ENCODE measurements at regions not wholly inside any gene's neighbourhood (a gene's known extent, or its start where the extent isn't known, plus 50 kb on each side); places are given as distances from the start of the nearest gene placed in this dataset.

- Histone ChIP-seq H3K27me3 (ENCODE audit: insufficient read depth, low read length) (no peaks in the 10 kb centered on the region), H3K4me1 (ENCODE audit: insufficient read depth, low read length, severe bottlenecking) (peaks cover 12% of the 10 kb centered on the region), H3K4me3 (ENCODE audit: low read depth, low read length, poor library complexity, severe bottlenecking) (no peak overlapping the region), H3K27ac (ENCODE audit: low read depth, low read length, poor library complexity, severe bottlenecking) (no peak overlapping the region), H3K9me3 (ENCODE audit: low read length) (no peaks in the 10 kb centered on the region), H3K79me2 (ENCODE audit: insufficient read depth, low read length) (no peaks in the 10 kb centered on the region), H3F3A (ENCODE audit: insufficient read depth, low read length) (no peaks in the 10 kb centered on the region), H3K9me2 (ENCODE audit: low read depth, low read length) (no peaks in the 10 kb centered on the region), H4K20me1 (ENCODE audit: insufficient read depth, low read length) (no peaks in the 10 kb centered on the region), H2AFZ (ENCODE audit: low read length) (peak overlapping the region; percentile 10; the same call in 1 of the 2 replicates), H3K36me3 (ENCODE audit: insufficient read depth, low read length) (no peaks in the 10 kb centered on the region), H3K4me2 (ENCODE audit: low read length) (no peak overlapping the region), H3K9ac (ENCODE audit: low read length) (no peak overlapping the region)
- no peak for TF ChIP-seq EZH2 (IDR thresholded peaks at IDR 0.05; ENCODE audit: borderline replicate concordance, low read length)
Observed at GRCh38 chr2:163419000-163419830, 316.6 kb downstream of the FIGN start.

GRCh38 chr2:163417596-163418337 lies 318.0 kb downstream of the FIGN start:
- no peak overlapping the region for H3K9ac ChIP-seq (ENCODE audit: low read length)
- peaks cover 12% of the 10 kb centered on the region for H3K4me1 ChIP-seq (ENCODE audit: insufficient read depth, low read length, severe bottlenecking)
- no peaks in the 10 kb centered on the region for H3K9me3 ChIP-seq (ENCODE audit: low read length)
- H3F3A ChIP-seq (ENCODE audit: insufficient read depth, low read length), result no peaks in the 10 kb centered on the region
- peak overlapping the region; percentile 29; the same call in 1 of the 2 replicates for H3K4me2 ChIP-seq (ENCODE audit: low read length)
- H3K27ac ChIP-seq (ENCODE audit: low read depth, low read length, poor library complexity, severe bottlenecking), result peak overlapping the region; percentile 62
- no peaks in the 10 kb centered on the region for H3K79me2 ChIP-seq (ENCODE audit: insufficient read depth, low read length)
- H3K9me2 ChIP-seq (ENCODE audit: low read depth, low read length), result no peaks in the 10 kb centered on the region
- peak overlapping the region; percentile 10; the same call in 1 of the 2 replicates for H2AFZ ChIP-seq (ENCODE audit: low read length)
- no peaks in the 10 kb centered on the region for H3K27me3 ChIP-seq (ENCODE audit: insufficient read depth, low read length)
- H3K4me3 ChIP-seq (ENCODE audit: low read depth, low read length, poor library complexity, severe bottlenecking), result no peak overlapping the region
- H4K20me1 ChIP-seq (ENCODE audit: insufficient read depth, low read length), result no peaks in the 10 kb centered on the region
- H3K36me3 ChIP-seq (ENCODE audit: insufficient read depth, low read length), result no peaks in the 10 kb centered on the region
- no peak for TF ChIP-seq EZH2 (IDR thresholded peaks at IDR 0.05; ENCODE audit: borderline replicate concordance, low read length)
- TF ChIP-seq CTCF (IDR thresholded peaks at IDR 0.05; ENCODE audit: low read length), result no peak

GRCh38 chr2:163414121-163414520 lies 321.7 kb downstream of the FIGN start:
- no peak for TF ChIP-seq CTCF (IDR thresholded peaks at IDR 0.05; ENCODE audit: low read length)
- no peak for TF ChIP-seq EZH2 (IDR thresholded peaks at IDR 0.05; ENCODE audit: borderline replicate concordance, low read length)
- no peak overlapping the region for H3K4me3 ChIP-seq (ENCODE audit: low read depth, low read length, poor library complexity, severe bottlenecking)

More at GRCh38 chr2:163414121-163414520, 321.7 kb downstream of the FIGN start:
- Histone ChIP-seq H3F3A (ENCODE audit: insufficient read depth, low read length) (no peaks in the 10 kb centered on the region), H3K9ac (ENCODE audit: low read length) (no peak overlapping the region), H3K27me3 (ENCODE audit: insufficient read depth, low read length) (no peaks in the 10 kb centered on the region), H3K27ac (ENCODE audit: low read depth, low read length, poor library complexity, severe bottlenecking) (no peak overlapping the region), H3K4me2 (ENCODE audit: low read length) (no peak overlapping the region), H3K79me2 (ENCODE audit: insufficient read depth, low read length) (no peaks in the 10 kb centered on the region), H2AFZ (ENCODE audit: low read length) (no peak overlapping the region), H3K4me1 (ENCODE audit: insufficient read depth, low read length, severe bottlenecking) (peaks cover 12% of the 10 kb centered on the region), H3K9me3 (ENCODE audit: low read length) (no peaks in the 10 kb centered on the region), H4K20me1 (ENCODE audit: insufficient read depth, low read length) (no peaks in the 10 kb centered on the region), H3K36me3 (ENCODE audit: insufficient read depth, low read length) (no peaks in the 10 kb centered on the region), H3K9me2 (ENCODE audit: low read depth, low read length) (no peaks in the 10 kb centered on the region)

Data from OCI-LY1 (cell line).